ENCODE measurements at regions not wholly inside any gene's neighbourhood (a gene's known extent, or its start where the extent isn't known, plus 50 kb on each side); places are given as distances from the start of the nearest gene placed in this dataset.
"Not testable (repeated sequence)": the region's sequence is repeated elsewhere in the genome, so short reads cannot be mapped to it uniquely, and the experiment has no call there.

DNA sequence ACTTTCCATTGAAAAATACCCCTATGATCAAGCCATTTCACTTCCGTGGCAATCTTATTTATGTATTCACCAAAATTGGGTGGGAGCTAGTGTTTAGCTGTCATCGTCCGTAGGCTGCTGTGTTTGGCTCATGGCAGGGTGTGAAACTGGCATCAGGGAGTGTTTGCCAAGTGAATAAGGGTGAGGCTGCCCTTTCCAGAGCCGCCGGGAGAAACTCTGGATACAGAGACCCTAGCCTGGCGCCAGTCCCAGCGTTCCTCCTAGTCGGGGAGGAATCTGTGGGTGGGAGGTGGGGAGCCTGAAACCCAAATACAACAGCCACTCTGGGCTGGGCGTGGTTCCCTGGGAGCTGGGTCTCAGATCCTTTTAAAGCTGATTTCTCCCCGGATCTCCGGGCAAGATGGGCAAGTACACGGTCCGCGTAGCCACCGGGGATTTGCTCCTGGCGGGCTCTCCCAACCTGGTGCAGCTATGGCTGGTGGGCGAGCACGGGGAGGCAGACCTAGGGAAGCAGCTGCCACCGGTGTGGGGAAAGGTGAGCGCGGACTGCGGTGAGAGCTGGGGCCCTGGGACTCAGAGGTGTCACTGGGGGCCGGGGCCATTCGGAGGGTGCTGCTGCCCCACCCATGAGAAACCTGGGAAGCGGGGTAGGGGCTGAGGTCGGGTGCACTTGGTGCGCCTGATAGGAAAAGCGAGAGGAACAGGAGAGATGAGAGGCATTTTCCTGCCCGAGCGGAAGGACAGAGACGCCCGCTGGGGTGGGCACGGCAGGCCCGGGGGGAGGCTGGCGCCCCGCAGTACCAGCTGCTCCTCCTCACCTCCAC, 62.1 kb upstream of the TEKT1 start:
- DNase-seq (ENCODE audit: low read depth in 2 of 2, low spot score in 1 of 2) = no peak

GRCh38 chr17:6894206-6894528, 62.6 kb upstream of the TEKT1 start:
- no peak for DNase-seq (ENCODE audit: low read depth in 2 of 2, low spot score in 1 of 2)

- DNase-seq (ENCODE audit: low read depth in 2 of 2, low spot score in 1 of 2) = no peak
These were observed 69.6 kb upstream of the TEKT1 start for GRCh38 chr17:6901086-6901485.

- no peak for DNase-seq (ENCODE audit: low read depth in 2 of 2, low spot score in 1 of 2)
These were observed 71.9 kb upstream of the TEKT1 start for GRCh38 chr17:6903326-6903900.

DNA sequence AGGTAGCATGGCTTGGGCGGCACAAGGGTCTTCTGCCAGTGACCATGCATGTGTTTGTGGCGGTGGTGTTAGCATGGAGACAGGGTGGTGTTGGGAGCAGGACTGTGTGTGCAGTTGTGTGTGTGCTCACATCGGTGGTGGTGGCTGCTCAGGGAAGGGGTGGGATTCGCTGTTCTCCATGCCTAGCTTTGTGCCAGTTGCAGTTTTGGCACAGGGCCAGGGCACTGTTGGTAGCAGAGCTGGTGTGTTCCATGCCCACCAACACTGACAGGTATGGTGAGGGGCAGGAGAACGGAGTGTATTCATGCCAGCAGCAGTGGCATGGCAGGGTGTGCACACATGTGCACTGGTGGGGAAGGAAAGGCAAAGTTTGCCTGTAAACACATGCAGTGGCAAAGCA, 77.3 kb upstream of the TEKT1 start:
- no peak for DNase-seq (ENCODE audit: low read depth in 2 of 2, low spot score in 1 of 2)

DNA sequence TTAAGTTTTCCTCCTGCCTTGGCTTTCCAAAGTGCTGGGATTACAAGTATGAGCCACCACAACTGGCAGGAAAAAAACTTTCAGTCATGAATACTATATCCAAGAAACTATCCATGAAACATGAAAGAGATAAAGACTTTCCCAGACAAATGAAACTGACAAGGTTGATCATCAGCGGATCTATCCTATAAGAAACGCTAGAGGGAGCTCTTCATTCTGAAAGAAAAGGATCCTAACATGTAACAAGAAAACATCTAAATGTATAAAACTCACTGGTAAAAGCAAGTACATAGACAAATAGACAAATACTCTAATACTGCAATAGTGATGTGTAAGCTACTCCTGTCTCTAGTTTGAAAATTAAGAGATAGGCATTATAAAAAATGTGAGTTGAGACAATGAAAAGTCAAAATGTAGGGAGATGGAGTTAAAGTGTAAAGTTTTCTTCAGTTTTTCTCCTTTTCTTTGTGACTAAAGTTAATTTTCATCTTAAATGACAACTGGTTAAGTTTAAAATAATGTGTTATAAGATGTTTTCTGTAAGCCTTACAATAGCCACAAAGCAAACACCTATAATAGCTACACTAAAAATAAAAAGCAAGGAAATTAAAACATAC, 79.6 kb upstream of the TEKT1 start:
- DNase-seq (ENCODE audit: low read depth in 2 of 2, low spot score in 1 of 2) = no peak

- DNase-seq (ENCODE audit: low read depth in 2 of 2, low spot score in 1 of 2) = no peak
These were observed 80.9 kb upstream of the TEKT1 start for GRCh38 chr17:6912110-6913051.

DNA sequence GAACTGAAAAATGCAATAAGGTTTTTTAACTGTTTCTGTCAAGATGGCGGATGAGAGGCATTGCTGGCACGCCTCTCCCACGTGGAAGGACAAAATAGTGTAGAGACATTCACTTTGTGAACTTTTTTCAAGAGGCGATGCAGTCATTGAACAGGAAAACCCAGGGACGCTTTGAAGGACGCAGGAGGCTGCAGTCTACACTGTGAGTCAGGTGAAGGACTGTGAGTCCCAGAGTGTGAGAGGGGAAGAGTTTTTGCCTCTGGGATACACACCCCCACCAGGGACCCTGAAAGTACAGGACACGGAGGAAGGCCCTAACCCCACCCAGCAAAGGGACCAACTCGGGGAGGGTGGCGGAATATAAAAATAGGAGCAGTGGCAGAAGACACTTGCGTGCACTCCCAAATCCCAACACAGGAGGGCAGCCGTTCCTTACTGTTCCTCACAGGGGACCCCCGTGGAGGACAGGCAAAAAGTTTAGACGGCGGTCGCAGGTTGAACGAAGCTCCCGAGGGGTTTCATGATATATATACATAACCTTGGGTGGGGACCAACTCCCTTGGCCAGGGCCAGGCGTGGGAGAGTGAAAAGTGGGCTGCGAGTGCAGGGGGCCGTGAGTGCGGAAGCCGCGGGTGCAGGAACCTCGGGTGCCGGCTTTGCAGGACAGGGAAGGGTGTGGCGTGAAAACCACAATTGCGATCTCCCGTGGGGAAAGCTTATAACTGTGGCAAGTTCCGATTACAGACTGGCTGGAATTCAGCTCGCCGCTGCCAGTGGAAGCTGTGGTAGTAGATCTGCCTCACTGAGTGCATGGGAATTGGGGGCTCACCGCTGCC, 82.0 kb upstream of the ALOX12 start:
- DNase-seq (ENCODE audit: low read depth in 2 of 2, low spot score in 1 of 2) = peak; percentile 59 to 65

GRCh38 chr17:6914711-6915110, 81.1 kb upstream of the ALOX12 start:
- no peak for DNase-seq (ENCODE audit: low read depth in 2 of 2, low spot score in 1 of 2)

DNA sequence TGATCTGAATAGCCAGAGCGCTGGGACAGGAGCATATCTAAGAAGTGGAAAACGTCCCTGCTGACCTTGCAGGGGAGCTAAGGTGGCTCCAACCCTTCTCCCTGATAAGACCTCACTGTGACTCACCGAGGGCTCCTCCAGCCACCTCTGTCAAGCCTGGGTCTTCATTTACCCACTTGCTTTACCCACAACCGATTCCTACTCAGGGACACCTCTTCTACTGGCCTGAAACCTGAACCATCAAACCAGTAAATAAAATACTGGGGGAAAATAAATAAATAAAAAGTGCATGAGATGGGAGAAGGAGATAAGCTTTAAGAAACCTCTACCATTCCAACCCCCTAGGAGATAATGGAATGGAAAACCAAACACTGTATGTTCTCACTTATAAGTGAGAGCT, 80.2 kb upstream of the ALOX12 start:
- DNase-seq (ENCODE audit: low read depth in 2 of 2, low spot score in 1 of 2) = no peak

- DNase-seq (ENCODE audit: low read depth in 2 of 2, low spot score in 1 of 2) = no peak
These were observed 76.7 kb upstream of the ALOX12 start for GRCh38 chr17:6919158-6919557.

GRCh38 chr17:6923385-6923784, 72.5 kb upstream of the ALOX12 start:
- DNase-seq (ENCODE audit: low read depth in 2 of 2, low spot score in 1 of 2) = no peak

GRCh38 chr17:6924208-6924607, 71.6 kb upstream of the ALOX12 start:
- DNase-seq (ENCODE audit: low read depth in 2 of 2, low spot score in 1 of 2) = no peak

GRCh38 chr17:6926667-6927066, 69.2 kb upstream of the ALOX12 start:
- no peak for DNase-seq (ENCODE audit: low read depth in 2 of 2, low spot score in 1 of 2)

DNA sequence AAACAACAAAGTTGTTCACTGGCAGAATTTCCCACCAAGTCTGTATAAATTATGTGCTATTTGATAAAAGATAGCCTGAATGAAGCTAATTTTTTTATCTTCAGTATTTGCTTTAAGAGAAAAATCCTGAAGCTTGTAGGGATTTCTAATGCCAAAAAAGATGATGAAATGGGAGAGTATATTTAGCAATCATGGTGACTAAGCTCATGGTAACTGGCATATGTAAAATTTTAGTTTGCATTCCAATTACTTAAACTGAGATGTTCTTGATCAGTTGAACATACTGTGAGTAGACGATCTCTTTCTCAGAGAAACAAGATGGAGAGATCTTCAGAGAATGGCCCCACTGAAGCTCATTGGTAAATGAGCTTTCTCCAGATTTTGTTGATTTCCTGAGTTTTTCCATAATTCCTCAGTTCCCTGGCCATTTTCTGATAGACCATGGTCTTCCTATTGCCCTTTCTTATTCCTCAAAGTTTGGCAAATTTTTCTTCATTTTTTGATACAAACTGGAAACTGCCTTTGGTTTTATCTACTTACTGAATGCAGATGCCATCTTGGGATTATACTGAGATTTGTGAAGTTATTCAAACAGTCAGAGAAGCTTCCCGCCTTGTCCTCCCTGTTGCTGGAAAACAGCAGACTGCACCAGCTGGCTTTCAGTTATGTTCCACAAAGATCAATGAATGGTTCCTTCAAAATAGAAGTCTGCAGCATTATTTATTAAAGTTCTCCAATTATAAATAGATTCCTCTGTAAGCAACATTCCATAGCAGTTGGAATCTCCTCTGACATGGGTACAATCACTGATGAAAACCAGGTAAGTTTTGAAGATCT, 68.3 kb upstream of the ALOX12 start:
- DNase-seq (ENCODE audit: low read depth in 2 of 2, low spot score in 1 of 2) = no peak

GRCh38 chr17:6928193-6928592, 67.7 kb upstream of the ALOX12 start:
- no peak for DNase-seq (ENCODE audit: low read depth in 2 of 2, low spot score in 1 of 2)

GRCh38 chr17:6930749-6931148, 65.1 kb upstream of the ALOX12 start:
- no peak for DNase-seq (ENCODE audit: low read depth in 2 of 2, low spot score in 1 of 2)

- not testable (repeated sequence) for DNase-seq (ENCODE audit: low read depth in 2 of 2, low spot score in 1 of 2)
These were observed 61.3 kb upstream of the ALOX12 start for GRCh38 chr17:6934544-6934943.

DNA sequence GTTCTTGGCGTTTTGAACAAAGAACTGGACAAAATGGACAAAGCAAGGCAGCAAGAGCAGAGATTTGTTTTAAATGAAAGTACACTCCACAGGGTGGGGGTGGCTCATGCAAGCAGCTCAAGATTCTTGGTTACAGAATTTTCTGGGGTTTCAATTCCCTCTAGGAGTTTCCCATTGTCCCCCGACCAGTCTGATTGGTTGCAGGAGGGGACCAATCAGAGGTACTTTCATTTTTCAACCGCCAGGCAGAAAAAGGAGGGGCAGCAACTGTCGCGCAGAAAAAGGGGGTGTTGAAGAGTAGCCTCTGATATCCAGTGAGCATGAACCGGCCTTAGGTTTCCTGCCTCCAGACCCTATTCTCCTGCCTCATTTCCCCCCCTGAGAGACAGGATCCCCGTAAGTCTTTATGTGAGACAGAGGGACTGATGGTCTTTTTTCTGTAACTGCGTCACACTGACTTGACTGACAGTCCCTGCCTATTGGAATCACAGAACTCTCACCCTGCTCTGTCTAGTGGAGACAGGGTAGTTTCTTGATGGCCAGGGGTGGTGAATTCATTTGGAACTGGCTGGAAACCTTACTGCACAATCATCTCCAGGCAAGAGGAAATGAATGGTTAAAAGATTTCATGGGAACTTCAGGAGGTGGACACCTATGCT, 59.4 kb upstream of the ALOX12 start:
- no peak for DNase-seq (ENCODE audit: low read depth in 2 of 2, low spot score in 1 of 2)

All from stimulated activated CD8-positive, alpha-beta memory T cell treated with anti-CD3 and anti-CD28 coated beads, Interleukin-4, amount 100 ng/mL, for 1 hour (primary cell).